HG03520 (cell line): ENCODE measurements at regions not wholly inside any gene's neighbourhood (a gene's known extent, or its start where the extent isn't known, plus 50 kb on each side); places are given as distances from the start of the nearest gene placed in this dataset.

Source experiments
- ATAC-seq: cut with Tn5 transposase; IDR thresholded peaks from one replicate; pipeline ENCODE4 v1.9.1; 2021; ENCODE audit warnings: mild to moderate bottlenecking, moderate library complexity; ENCODE audit not compliant: unreplicated experiment

DNA sequence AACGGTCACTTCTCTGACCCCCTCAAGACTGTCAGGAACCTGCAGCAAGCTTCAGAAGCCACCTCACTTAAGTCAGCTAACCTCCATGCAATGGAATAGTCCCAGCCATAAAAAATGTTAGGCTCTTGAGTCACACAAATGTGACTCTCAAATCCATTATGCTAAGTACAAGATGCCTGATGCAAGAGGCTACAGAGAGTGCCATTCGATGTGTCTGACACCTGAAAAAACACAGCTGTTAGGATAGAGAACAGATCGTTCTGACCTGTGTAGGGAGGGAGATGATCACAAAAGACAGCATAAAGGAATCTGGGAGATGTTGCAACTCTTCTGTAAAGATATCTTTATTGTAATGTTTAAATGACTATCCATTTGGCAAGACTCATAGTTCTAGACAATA lies 712.4 kb downstream of the TBC1D22A start:
- ATAC-seq: no peak

- no peak for ATAC-seq
These were observed 712.0 kb downstream of the TBC1D22A start for GRCh38 chr22:47474464-47474863.

DNA sequence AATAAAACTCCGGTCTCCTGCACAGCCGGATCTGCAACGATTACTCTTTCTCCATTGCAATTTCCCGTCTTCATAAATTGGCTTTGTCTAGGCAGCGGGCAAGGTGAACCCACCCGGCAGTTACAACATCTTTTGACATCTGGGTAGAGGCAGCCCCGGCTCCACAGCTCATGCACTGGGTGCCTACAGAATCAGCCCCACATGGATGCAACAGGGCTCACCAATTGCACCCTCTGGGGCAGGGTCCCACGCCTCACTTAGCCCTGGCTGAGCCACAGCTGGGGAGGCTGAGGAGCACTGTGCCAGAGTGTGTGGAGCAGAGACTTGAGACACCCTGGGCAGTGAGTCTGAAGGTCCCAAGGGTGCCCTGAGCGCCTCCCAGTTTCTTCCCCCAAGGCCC lies 710.2 kb downstream of the TBC1D22A start:
- no peak for ATAC-seq

GRCh38 chr22:47471406-47471805 lies 709.0 kb downstream of the TBC1D22A start:
- no peak for ATAC-seq

DNA sequence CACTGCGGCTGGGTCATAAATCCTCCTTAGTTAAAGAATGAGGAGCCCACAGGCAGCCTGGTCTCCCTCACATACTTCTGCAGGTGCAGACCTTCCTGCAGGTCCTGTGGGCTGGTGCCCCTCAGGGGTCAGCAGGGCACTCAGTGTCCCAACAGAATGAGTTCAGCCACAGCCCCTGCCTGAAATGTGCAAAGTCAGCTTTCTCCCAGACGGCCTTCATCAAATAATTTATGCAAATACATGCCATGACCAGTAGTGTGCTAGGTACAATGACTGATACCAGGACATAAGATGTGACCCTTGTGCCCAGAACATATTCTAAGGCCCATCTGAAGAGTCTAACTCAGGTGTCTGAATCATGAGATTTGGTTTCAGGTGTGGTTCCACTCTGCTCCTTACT lies 703.4 kb downstream of the TBC1D22A start:
- ATAC-seq: no peak

DNA sequence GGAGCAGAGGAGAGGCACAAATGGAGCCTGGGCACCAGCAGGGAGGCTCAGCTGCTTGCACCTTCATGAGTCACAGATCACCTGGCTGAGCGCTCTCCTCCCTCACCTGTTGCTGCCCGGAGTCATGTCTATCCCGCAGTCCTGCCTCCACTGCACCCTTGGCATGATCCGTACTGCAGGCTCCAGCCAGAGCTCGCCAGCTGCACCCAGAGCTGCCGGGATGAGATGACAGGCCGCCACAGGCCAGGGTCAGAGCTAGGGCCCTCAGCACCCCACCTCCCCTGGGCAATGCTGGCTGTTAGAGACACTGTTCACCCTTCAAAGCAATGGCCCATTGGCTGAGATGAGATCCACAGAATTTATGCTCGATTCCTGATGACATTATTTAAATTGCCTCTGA lies 702.8 kb downstream of the TBC1D22A start:
- ATAC-seq: no peak

- ATAC-seq: no peak
These were observed 700.8 kb downstream of the TBC1D22A start for GRCh38 chr22:47463220-47463619.

GRCh38 chr22:47460861-47461260 lies 698.4 kb downstream of the TBC1D22A start:
- no peak for ATAC-seq

GRCh38 chr22:47460176-47460575 lies 697.7 kb downstream of the TBC1D22A start:
- no peak for ATAC-seq

DNA sequence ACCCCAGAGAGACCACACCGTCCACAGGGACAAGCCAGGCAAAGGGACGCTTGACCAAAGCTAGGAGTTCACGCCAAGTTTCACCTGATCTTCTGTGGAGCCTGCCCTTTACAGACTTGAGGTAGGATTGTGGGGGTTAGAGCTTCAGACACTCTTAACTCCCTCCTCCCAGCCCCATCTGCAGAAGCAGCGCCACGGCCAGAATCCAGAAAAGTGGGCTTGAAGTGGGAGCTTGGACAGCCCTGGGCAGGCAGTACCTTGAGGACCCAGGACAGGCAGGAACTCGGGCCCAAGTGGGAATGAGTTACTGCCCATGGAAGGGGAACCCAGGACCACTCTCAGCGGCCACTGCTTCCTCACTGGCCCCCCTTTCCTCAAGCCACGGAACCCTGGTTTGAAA lies 695.9 kb downstream of the TBC1D22A start:
- ATAC-seq: no peak

DNA sequence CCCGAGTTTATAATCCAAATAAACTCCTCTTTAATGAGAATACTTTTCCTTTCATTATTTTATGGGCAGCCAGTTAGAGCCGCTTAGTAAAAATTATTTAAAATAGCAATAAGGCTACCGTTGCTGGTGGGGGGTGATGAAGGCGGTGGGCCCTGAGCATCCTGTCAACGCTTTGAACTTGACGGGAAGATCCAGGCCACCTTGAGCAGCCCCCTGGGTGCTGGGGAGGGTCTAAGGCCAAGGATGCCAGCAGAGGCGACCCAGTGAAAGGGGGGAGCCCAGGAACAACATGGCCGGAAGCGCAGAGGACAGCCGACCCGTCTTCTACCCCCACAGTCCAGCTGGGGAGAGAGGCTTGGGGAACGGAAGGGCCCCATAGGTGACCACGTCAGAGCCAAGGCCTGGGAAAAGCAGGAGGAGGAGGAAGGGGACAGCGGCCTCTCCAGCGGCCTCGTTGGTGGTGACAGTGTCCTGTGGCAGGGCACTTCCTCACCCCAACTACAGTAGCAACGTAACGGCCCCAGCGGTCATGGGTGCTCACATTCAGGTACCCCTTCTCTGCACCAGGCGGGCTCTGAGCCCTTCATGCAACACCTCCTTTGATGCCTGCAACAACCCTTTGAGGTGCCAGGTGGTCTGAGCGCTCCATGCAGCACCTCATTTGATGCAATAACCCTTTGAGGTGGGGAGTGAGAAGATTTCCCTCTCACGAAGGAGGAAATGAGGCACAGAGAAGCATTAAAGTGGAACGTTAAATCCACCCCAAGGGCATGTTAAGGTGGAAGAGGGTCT lies 695.3 kb downstream of the TBC1D22A start:
- no peak for ATAC-seq

DNA sequence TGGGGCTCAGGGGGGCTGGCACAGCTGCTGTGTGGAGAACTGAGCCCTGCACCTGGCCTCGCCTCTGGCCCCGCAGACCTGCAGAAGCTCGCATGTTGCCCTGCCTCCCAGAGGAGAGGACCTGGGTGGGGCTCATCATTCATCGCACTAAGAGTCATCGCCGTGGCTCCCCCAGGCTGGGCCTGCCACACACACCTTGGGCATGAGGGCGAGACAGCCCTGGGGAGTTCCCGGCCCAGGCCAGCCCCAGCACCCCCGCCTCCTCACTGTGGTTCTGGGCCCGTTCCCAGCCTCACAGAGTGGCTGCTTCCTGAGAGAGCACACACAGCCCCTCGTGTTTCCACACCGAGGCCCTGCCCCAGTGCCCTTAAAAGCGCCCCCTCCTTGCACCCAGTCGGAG lies 694.6 kb downstream of the TBC1D22A start:
- no peak for ATAC-seq

DNA sequence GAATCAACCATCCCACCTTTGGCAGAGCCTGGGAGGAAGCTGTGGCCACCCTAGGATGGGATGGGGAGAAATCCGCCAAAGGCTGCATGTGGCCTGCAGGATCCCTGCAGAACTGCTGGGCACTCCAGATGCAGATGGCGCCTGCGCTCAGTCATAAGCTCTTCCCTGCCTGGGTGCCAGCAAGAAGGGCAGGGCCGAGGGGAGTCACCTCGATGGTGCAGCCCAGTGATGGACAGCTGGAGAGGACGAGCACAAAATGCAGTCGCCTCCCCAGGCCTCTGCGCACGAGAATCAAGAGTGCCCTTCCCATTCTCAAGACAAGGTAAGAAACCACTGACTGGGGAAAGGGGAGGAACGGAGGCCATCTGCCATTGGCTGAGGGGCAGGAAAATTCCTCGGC lies 693.6 kb downstream of the TBC1D22A start:
- no peak for ATAC-seq

GRCh38 chr22:47453049-47453448 lies 690.6 kb downstream of the TBC1D22A start:
- no peak for ATAC-seq

- ATAC-seq: no peak
These were observed 689.7 kb downstream of the TBC1D22A start for GRCh38 chr22:47452184-47452583.

DNA sequence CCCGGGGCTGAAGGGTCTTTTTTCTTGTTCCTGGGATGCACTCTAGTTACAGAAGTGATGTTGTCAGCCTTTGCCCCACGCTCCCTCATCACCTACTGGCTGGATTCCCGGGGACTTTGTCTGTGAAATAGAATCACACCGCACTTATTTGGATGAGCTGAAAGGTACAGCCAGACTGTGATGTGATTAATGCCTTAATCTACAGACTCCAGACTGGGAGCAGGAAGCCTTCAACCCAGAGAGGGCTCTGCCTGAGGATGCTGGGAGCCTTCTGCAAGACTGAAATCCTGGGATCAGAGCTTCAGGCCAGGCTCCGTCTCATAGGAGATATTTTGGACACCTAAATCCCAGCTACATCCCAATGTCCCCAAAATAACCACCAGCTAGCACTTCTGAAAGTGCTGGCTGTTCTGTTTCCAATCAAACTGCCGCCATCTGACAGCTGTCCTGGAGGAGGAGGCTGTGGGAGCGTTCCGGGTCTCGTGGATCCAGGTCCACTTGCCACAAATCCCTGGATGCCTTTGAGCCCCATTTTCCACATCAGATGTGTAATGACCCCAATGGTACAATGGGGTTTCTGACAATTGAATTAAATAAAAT lies 688.5 kb downstream of the TBC1D22A start:
- no peak for ATAC-seq

GRCh38 chr22:47449508-47450270 lies 687.2 kb downstream of the TBC1D22A start:
- no peak for ATAC-seq

GRCh38 chr22:47448231-47449223 lies 686.1 kb downstream of the TBC1D22A start:
- no peak for ATAC-seq

- no peak for ATAC-seq
These were observed 684.7 kb downstream of the TBC1D22A start for GRCh38 chr22:47446821-47447810.

DNA sequence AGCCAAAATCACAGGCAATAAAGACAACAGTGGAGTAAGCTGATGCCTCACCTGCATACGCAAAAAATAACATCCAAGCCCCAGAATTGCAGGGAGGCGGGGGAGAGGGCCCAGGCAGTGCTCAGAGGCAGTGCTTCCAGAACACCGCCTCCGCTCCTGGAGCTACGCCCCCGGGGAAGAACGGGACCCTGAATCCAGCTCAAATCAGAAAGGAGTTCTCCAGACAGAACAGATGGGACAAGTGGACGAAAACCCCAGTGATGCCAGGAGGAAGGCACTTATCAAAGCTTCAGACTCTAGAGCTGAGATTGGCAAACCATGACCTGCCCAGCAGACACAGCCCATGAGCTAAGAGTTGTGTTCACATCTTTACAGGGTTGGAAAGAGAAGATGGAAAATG lies 683.9 kb downstream of the TBC1D22A start:
- no peak for ATAC-seq
